ENCODE measurements at regions not wholly inside any gene's neighbourhood (a gene's known extent, or its start where the extent isn't known, plus 50 kb on each side); places are given as distances from the start of the nearest gene placed in this dataset.

GRCh38 chrX:39840581-39841093, 257.1 kb downstream of the BCOR start:
- TF ChIP-seq EZH2phosphoT487 (IDR thresholded peaks at IDR 0.05; ENCODE audit: borderline replicate concordance, low read length), result no peak
- no peak for TF ChIP-seq CTCF (IDR thresholded peaks at IDR 0.05; ENCODE audit: low read depth, low read length, poor library complexity, severe bottlenecking)

Measured in DOHH2 (cell line).